ENCODE measurements at regions not wholly inside any gene's neighbourhood (a gene's known extent, or its start where the extent isn't known, plus 50 kb on each side); places are given as distances from the start of the nearest gene placed in this dataset.

GRCh38 chr9:7324152-7324598 lies 475.4 kb downstream of the DMAC1 start:
- Histone ChIP-seq H3K9me3 (no peaks in the 10 kb centered on the region), H3K27ac (no peak overlapping the region), H3K4me3 (no peak overlapping the region), H3K4me1 (no peaks in the 10 kb centered on the region), H3K27me3 (no peaks in the 10 kb centered on the region), H3K36me3 (no peaks in the 10 kb centered on the region)
- 86 to 91% methylated on average over 3 of the region's 3 CpGs for WGBS, 2 donors
- TF ChIP-seq POLR2AphosphoS5 (IDR thresholded peaks at IDR 0.05) = no peak
- TF ChIP-seq EP300 (IDR thresholded peaks at IDR 0.05) = no peak
- TF ChIP-seq, protein P1, sequence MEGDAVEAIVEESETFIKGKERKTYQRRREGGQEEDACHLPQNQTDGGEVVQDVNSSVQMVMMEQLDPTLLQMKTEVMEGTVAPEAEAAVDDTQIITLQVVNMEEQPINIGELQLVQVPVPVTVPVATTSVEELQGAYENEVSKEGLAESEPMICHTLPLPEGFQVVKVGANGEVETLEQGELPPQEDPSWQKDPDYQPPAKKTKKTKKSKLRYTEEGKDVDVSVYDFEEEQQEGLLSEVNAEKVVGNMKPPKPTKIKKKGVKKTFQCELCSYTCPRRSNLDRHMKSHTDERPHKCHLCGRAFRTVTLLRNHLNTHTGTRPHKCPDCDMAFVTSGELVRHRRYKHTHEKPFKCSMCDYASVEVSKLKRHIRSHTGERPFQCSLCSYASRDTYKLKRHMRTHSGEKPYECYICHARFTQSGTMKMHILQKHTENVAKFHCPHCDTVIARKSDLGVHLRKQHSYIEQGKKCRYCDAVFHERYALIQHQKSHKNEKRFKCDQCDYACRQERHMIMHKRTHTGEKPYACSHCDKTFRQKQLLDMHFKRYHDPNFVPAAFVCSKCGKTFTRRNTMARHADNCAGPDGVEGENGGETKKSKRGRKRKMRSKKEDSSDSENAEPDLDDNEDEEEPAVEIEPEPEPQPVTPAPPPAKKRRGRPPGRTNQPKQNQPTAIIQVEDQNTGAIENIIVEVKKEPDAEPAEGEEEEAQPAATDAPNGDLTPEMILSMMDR (IDR thresholded peaks at IDR 0.05) = no peak
- TF ChIP-seq POLR2A (IDR thresholded peaks at IDR 0.05) = no peak
- DNase-seq (no peak), ATAC-seq (ENCODE audit: low FRiP score in 2 of 2) (no peak)

GRCh38 chr9:7320841-7321240 lies 478.7 kb downstream of the DMAC1 start:
- no peaks in the 10 kb centered on the region for H3K36me3 ChIP-seq
- no peak for DNase-seq
- no peak for ATAC-seq (ENCODE audit: low FRiP score in 2 of 2)
- H3K27ac ChIP-seq = no peak overlapping the region
- TF ChIP-seq EP300 (IDR thresholded peaks at IDR 0.05) (no peak), POLR2AphosphoS5 (IDR thresholded peaks at IDR 0.05) (no peak), POLR2A (IDR thresholded peaks at IDR 0.05) (no peak)
- TF ChIP-seq, protein P1 (IDR thresholded peaks at IDR 0.05) = no peak
- no peak overlapping the region for H3K4me3 ChIP-seq
- 79 to 85% methylated on average over 7 of the region's 7 CpGs for WGBS, 2 donors
- H3K4me1 ChIP-seq = no peaks in the 10 kb centered on the region
- no peaks in the 10 kb centered on the region for H3K27me3 ChIP-seq
- H3K9me3 ChIP-seq = no peaks in the 10 kb centered on the region

DNA sequence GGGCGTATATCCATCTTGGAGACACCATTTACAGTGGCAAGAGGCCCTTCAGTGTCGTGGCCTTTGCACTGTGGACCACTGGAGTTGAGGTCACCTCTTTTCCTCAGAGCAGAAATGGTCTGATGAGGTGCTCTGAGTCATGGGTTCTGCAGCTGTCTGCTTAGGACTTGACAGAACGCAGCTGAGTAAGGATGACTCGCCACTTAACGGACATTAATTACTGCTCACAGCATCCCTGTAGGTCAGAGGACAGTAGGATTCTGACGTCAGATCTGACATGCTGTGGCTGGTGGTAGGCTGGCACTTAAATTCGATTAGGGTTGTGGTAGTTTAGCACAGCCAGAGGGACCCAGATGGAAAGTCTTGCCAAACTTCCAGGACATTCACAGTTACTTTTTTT lies 479.4 kb downstream of the DMAC1 start:
- ATAC-seq (ENCODE audit: low FRiP score in 2 of 2) (peak in 1 of 2 donors; percentile 31), DNase-seq (no peak)
- TF ChIP-seq EP300 (IDR thresholded peaks at IDR 0.05) = no peak
- TF ChIP-seq POLR2A (IDR thresholded peaks at IDR 0.05) = no peak
- TF ChIP-seq, protein P1 (IDR thresholded peaks at IDR 0.05) = no peak
- TF ChIP-seq POLR2AphosphoS5 (IDR thresholded peaks at IDR 0.05) = peak; percentile 20 to 60
- Histone ChIP-seq H3K9me3 (no peaks in the 10 kb centered on the region), H3K4me1 (peaks cover 0 to 3% (median 0%) of the 10 kb centered on the region in 4 donors), H3K36me3 (no peaks in the 10 kb centered on the region), H3K27ac (no peak overlapping the region), H3K27me3 (no peaks in the 10 kb centered on the region), H3K4me3 (no peak overlapping the region)
- WGBS, 2 donors = 67 to 69% methylated on average over 7 of the region's 7 CpGs

DNA sequence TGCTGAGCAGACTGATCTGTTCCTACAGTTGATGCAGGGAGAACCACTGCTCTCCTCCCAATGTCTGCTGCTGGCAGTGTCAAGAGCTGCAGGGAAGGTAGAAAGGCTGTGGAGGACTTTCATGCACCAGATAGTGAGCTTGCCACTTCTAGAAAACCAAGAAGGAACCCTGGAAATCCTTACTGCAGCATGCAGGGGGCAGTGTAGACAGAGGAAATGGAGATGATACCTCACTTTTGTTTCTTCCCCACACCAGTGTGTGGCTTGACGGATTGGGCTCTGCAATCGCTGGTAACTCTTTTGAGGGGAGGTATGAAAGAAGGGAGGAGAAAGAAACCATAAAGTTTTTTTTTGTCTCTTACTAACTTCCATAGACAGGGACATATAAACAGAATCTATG lies 480.7 kb downstream of the DMAC1 start:
- TF ChIP-seq POLR2A (IDR thresholded peaks at IDR 0.05) (no peak), EP300 (IDR thresholded peaks at IDR 0.05) (no peak), POLR2AphosphoS5 (IDR thresholded peaks at IDR 0.05) (no peak)
- TF ChIP-seq, protein P1 (IDR thresholded peaks at IDR 0.05) = no peak
- H3K27ac ChIP-seq = no peak overlapping the region
- WGBS, 2 donors = 79 to 91% methylated on average over 2 of the region's 2 CpGs
- ATAC-seq (ENCODE audit: low FRiP score in 2 of 2) = no peak
- no peaks in the 10 kb centered on the region for H3K36me3 ChIP-seq
- H3K4me3 ChIP-seq = no peak overlapping the region
- no peak for DNase-seq
- no peaks in the 10 kb centered on the region for H3K27me3 ChIP-seq
- H3K4me1 ChIP-seq = peaks cover 0 to 3% (median 0%) of the 10 kb centered on the region in 4 donors
- H3K9me3 ChIP-seq = peaks cover 0 to 5% (median 2%) of the 10 kb centered on the region in 4 donors

GRCh38 chr9:7316967-7317366 lies 482.6 kb downstream of the DMAC1 start:
- DNase-seq = no peak
- H3K36me3 ChIP-seq = no peaks in the 10 kb centered on the region
- no peak for TF ChIP-seq POLR2AphosphoS5 (IDR thresholded peaks at IDR 0.05)
- TF ChIP-seq POLR2A (IDR thresholded peaks at IDR 0.05) = no peak
- TF ChIP-seq, protein P1 (IDR thresholded peaks at IDR 0.05) = no peak
- H3K4me3 ChIP-seq = no peak overlapping the region
- H3K27ac ChIP-seq = no peak overlapping the region
- H3K9me3 ChIP-seq = peaks cover 7 to 19% (median 11%) of the 10 kb centered on the region in 4 donors
- peaks cover 0 to 3% (median 0%) of the 10 kb centered on the region in 4 donors for H3K4me1 ChIP-seq
- H3K27me3 ChIP-seq = no peaks in the 10 kb centered on the region
- 57 to 64% methylated on average over 4 of the region's 4 CpGs for WGBS, 2 donors
- ATAC-seq (ENCODE audit: low FRiP score in 2 of 2) = no peak
